Activated T-helper 2 cell treated with anti-CD3 and anti-CD28 coated beads, Interferon-gamma antibody, Interleukin-2, Interleukin-4, amounts not matched to agents 10 μg/mL and 5 μg/mL and 100 μg/mL, durations not matched to agents 14 hours and 24 hours and 36 hours (primary cell): ENCODE measurements at regions not wholly inside any gene's neighbourhood (a gene's known extent, or its start where the extent isn't known, plus 50 kb on each side); places are given as distances from the start of the nearest gene placed in this dataset.

Source experiments
- DNase-seq: peaks from one replicate; pipeline ENCODE4 v3.0.0; 2021; ENCODE audit warnings: low spot score
- H3K27ac Mint-ChIP-seq: one replicate; pipeline ENCODE4 v1.8.0; 2021; ENCODE audit warnings: mixed read lengths
- H3K27me3 Mint-ChIP-seq: one replicate; pipeline ENCODE4 v1.8.0; 2021; ENCODE audit warnings: low read depth, mixed read lengths
- H3K36me3 Mint-ChIP-seq: one replicate; pipeline ENCODE4 v1.8.0; 2021; ENCODE audit warnings: low read depth, mixed read lengths
- H3K4me1 Mint-ChIP-seq: one replicate; pipeline ENCODE4 v1.8.0; 2021; ENCODE audit warnings: low read depth, mixed read lengths
- H3K4me3 Mint-ChIP-seq: one replicate; pipeline ENCODE4 v1.8.0; 2021; ENCODE audit warnings: low read depth, mild to moderate bottlenecking, moderate library complexity, mixed read lengths
- H3K9me3 Mint-ChIP-seq: one replicate; pipeline ENCODE4 v1.8.0; 2021; ENCODE audit warnings: mixed read lengths
- intact Hi-C: fragments of 100-400 bp; cut with micrococcal nuclease; formaldehyde crosslinking; loops from one replicate; pipeline ENCODE4 v1.15.1; 2023

DNA sequence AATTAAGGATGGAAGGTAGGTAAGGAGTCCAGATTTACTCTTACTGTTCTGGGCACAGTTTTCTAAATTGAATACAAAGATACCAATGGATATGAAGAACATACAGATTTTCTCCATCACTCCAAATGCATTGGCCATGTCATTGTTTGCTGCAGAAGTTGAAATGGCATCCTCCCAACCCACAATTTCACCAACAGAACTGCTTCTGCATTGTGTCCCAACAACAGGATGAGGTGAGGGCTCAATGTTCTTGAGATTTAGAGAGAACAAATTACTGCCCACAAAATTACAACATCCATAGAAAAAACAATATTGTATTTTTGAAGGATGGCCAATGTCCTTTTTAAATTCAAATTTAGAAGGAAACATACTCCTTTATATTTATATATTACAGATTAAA lies 88.9 kb downstream of the NUDT12 start:
- Mint-ChIP-seq H3K9me3 (no peaks in the 10 kb centered on the region), H3K27ac (no peak overlapping the region), H3K4me1 (no peaks in the 10 kb centered on the region), H3K27me3 (peaks cover 15% of the 10 kb centered on the region), H3K4me3 (no peak overlapping the region), H3K36me3 (no peaks in the 10 kb centered on the region)
- intact Hi-C loops: no loop called here
- DNase-seq: no peak

DNA sequence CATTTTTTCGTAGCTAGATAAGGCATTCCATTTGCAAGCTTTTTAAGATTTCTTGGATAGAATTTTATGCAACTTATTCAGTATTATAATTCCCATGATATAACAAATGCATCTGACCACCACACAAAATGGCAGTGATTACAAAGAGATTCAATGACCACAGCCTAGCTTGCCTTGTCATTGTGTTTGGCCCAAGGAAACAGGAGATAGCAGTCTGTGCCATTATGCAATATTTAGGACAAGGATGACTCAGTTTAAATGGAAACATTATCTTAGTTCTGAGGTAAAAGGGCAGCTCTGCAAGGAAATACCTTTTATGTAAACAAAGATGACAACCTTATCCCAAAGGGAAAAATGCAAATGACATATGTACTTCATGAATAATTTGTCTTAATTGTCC lies 89.8 kb downstream of the NUDT12 start:
- peaks cover 16% of the 10 kb centered on the region for H3K27me3 Mint-ChIP-seq
- H3K4me1 Mint-ChIP-seq: no peaks in the 10 kb centered on the region
- H3K4me3 Mint-ChIP-seq: no peak overlapping the region
- DNase-seq: no peak
- no peaks in the 10 kb centered on the region for H3K36me3 Mint-ChIP-seq
- H3K9me3 Mint-ChIP-seq: no peaks in the 10 kb centered on the region
- H3K27ac Mint-ChIP-seq: no peak overlapping the region
- intact Hi-C loops: no loop called here

DNA sequence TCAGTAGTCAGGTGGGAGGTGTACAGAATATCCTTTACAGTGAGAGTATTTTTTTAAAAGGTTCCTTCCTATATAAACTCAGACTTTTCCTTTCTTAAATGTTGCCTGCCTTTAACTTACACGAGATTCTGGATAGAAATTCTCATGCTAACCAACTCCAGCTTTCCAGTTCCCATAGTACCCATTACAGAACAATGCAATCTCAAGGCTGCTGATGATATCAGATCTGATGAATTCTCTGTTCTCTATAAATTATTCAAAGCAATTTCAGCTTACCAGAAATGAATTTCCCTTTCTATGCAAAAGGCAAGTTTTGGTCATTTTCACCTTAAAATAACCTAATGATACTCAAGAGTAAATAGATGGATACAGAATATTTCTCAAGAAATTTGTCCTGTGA lies 90.3 kb downstream of the NUDT12 start:
- Mint-ChIP-seq H3K4me1 (no peaks in the 10 kb centered on the region), H3K36me3 (no peaks in the 10 kb centered on the region), H3K9me3 (no peaks in the 10 kb centered on the region), H3K4me3 (no peak overlapping the region), H3K27ac (no peak overlapping the region), H3K27me3 (peaks cover 16% of the 10 kb centered on the region)
- intact Hi-C loops: no loop called here
- no peak for DNase-seq

DNA sequence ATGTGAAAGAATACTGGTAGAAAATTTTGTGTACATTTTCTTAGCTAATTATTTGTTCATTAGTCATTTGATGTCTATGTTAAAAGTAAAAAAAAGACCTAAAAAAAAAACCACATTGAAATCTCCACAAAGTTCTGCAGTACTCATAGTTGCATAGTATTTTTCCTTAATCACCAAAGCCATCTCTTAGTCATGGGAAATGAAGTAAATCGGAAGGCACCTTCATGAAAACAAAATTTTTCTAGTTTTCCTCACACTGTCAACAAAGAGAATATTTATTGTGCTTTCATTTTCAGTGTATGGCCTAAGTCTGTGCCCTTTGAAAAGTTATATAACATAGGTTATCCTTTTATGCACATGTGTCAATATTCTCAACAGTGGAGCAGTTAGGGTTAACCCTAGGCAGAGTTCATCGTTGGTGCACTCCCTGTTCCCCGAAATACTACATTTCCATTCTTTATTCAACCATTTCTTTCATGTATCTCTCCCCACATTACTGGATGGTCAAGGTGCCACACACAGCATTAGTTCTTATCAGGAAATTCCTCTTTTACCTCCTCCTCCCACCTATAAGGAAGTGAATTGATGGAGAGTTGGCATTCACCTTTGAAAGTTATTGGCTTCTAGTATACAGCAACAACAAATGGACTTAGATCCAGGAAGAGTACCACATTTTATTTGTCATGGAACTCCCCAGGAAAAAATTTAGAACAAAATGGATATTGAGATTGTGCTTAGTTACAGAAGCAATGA lies 93.1 kb downstream of the NUDT12 start:
- Mint-ChIP-seq H3K4me1 (no peaks in the 10 kb centered on the region), H3K9me3 (no peaks in the 10 kb centered on the region), H3K27me3 (peaks cover 11% of the 10 kb centered on the region), H3K36me3 (no peaks in the 10 kb centered on the region), H3K4me3 (no peak overlapping the region), H3K27ac (no peak overlapping the region)
- no peak for DNase-seq
- intact Hi-C loops: no loop called here

DNA sequence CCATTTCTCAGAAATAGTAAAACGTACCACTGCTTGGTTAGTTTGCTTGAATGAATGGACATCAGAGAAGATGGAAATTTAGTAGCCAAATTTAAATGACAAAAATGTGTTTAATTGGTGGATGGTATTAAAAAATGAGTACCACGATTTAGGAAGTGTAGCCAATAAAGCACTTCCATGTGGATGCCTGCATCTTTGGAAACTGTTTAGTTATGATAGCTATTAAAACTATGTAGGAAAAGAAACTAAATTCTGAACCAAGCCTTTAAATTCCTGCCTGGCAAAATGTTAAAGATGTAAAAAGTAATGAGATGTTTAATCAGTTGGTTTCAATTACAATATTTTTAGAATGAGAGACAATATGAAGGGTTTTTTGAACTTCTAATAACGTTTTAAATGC lies 94.8 kb downstream of the NUDT12 start:
- intact Hi-C loops: no loop called here
- H3K4me3 Mint-ChIP-seq: no peak overlapping the region
- H3K36me3 Mint-ChIP-seq: no peaks in the 10 kb centered on the region
- H3K27ac Mint-ChIP-seq: no peak overlapping the region
- DNase-seq: no peak
- H3K27me3 Mint-ChIP-seq: peaks cover 9% of the 10 kb centered on the region
- H3K9me3 Mint-ChIP-seq: no peaks in the 10 kb centered on the region
- no peaks in the 10 kb centered on the region for H3K4me1 Mint-ChIP-seq

DNA sequence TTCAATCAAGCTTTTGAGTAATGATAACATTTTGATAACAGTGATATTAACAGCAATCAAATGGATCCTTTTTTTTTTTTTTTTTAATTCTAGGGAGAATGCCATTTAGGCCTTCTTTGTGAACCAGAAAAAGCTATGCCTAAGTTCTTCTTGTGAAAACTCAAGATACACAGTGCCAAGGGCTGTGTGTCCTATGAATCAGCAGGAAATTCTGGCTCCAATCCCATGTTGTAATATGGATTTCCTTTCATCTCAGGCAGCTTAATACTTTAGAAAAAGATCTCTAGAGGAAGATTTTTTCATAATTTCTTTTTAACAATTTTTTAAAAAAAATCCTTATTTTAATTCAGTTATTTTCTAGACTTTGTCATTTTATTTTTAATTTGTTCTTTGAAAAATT lies 96.1 kb downstream of the NUDT12 start:
- H3K4me1 Mint-ChIP-seq: no peaks in the 10 kb centered on the region
- no peaks in the 10 kb centered on the region for H3K9me3 Mint-ChIP-seq
- H3K27me3 Mint-ChIP-seq: peaks cover 7% of the 10 kb centered on the region
- H3K27ac Mint-ChIP-seq: no peak overlapping the region
- no peak overlapping the region for H3K4me3 Mint-ChIP-seq
- intact Hi-C loops: no loop called here
- DNase-seq: no peak
- no peaks in the 10 kb centered on the region for H3K36me3 Mint-ChIP-seq

DNA sequence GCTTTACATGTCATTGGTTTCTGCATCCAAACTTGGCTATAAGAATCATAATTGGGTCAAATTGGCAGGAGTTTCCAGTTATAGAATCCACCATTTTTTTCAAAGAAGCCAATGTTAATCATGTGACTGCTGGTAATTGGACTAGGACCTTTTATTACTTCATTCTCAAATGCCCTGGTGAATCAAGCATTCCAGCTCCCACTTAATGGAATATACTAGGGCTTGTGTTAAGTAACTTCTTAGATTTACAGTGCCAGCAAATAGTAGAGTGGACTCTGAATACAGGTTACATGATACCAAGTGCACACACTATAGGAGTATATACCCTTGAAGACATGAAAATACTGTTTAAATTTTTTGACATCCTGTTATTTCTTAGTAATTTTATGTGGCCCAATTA lies 96.7 kb downstream of the NUDT12 start:
- H3K4me3 Mint-ChIP-seq: no peak overlapping the region
- no peak overlapping the region for H3K27ac Mint-ChIP-seq
- intact Hi-C loops: no loop called here
- H3K36me3 Mint-ChIP-seq: no peaks in the 10 kb centered on the region
- no peak for DNase-seq
- H3K4me1 Mint-ChIP-seq: no peaks in the 10 kb centered on the region
- H3K9me3 Mint-ChIP-seq: no peaks in the 10 kb centered on the region
- H3K27me3 Mint-ChIP-seq: peaks cover 3% of the 10 kb centered on the region

DNA sequence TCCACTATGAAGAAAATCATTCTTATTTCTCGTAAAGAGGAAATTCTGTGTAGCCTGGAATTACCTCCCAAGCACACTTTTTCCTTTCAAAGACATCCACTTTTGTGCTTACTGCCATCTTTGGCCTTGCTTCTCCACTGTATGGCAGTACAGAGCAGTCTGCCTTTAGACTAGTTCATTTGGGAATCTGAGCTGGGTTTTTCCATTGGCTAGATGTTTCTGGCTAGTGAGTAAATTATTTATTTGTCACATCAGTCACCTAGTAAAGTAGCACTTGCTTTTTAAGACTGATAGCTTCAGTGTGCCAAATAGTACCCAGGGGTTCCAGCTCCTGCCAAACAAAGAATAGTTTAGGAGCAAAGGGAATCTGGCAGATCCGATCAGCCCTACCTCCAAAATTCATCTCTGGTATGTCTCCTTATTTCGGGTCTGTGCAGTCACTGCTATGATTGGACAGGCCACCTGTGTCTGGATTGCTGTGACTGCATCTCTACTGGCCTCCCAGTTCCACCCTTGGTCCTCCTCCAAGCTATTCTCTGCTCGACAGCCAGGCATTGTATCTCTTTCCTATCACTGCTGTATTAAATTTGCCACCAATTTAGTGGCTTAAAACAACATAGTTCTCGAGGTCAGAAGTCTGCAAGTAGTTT lies 97.6 kb downstream of the NUDT12 start:
- intact Hi-C loops: no loop called here
- Mint-ChIP-seq H3K9me3 (no peaks in the 10 kb centered on the region), H3K27ac (no peak overlapping the region), H3K4me1 (no peaks in the 10 kb centered on the region), H3K27me3 (peaks cover 3% of the 10 kb centered on the region), H3K36me3 (no peaks in the 10 kb centered on the region), H3K4me3 (no peak overlapping the region)
- DNase-seq: no peak

DNA sequence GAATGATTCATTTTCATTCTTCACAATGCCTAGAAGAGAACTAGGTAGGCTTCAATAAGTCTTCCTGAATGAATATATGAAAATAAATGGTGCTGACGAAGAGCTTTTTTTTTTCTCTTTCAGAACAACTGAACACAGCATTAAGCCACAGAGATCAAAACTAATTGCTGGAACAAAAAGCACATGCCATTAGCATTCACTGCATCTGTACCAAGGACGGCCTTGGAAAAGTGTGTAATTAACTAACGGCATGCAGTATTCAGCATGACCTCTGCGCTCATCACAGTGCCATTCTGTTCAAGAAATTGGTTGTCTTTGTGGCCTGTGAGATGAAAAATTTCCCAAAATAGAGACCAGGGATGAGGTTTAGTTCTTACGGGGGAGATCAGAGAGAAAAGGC lies 99.3 kb downstream of the NUDT12 start:
- Mint-ChIP-seq H3K9me3 (no peaks in the 10 kb centered on the region), H3K27ac (no peak overlapping the region), H3K4me3 (no peak overlapping the region), H3K4me1 (no peaks in the 10 kb centered on the region), H3K27me3 (no peaks in the 10 kb centered on the region), H3K36me3 (no peaks in the 10 kb centered on the region)
- DNase-seq: no peak
- intact Hi-C loops: no loop called here

DNA sequence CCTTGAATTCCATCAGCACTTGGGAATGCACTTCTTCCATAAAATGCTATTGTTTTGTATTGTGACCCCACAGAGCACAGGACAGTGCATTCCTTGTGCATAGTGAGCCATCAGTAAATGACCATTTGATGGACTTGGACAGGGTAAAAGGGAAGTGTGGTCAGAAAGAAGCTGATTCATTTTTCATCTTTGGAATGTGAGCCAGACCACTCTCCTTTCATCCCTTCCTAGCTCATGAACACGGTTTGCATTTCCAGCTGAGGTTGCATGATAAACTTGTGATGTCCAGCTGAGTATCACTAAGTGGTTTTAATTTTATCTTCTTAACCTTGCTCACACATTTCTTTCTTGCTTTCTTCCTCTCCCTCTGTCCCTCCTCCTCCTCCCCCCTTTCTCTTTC lies 101.3 kb downstream of the NUDT12 start:
- no peaks in the 10 kb centered on the region for H3K9me3 Mint-ChIP-seq
- no peak overlapping the region for H3K27ac Mint-ChIP-seq
- no peak overlapping the region for H3K4me3 Mint-ChIP-seq
- intact Hi-C loops: no loop called here
- no peaks in the 10 kb centered on the region for H3K4me1 Mint-ChIP-seq
- H3K27me3 Mint-ChIP-seq: no peaks in the 10 kb centered on the region
- no peaks in the 10 kb centered on the region for H3K36me3 Mint-ChIP-seq
- DNase-seq: no peak

DNA sequence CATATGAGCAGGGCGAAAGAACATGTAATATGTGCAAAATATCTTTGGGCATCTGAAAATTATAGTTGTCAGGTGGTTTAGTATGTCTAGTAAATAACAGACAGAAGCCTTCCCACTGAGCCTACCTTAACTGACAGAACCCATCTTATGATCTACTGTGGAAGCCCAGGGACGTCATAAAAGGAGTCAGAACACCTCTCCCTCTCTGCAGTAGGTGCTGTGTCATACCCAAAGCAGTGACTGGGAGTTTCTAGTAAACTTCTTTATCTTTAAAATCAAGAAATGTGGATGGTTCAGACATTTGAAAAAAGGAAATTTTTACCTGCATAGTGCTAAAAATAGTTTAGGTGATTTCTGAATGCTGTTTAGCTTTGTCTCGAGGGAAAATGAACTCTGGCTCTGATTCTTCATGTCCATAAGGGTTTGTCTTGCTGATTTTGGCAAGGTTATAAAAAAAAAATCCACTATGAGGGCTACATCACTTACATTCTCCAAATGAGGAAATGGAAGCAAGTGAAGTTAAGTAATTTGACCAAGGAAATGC lies 104.0 kb downstream of the NUDT12 start:
- intact Hi-C loops: no loop called here
- H3K27ac Mint-ChIP-seq: no peak overlapping the region
- H3K4me3 Mint-ChIP-seq: no peak overlapping the region
- no peaks in the 10 kb centered on the region for H3K4me1 Mint-ChIP-seq
- no peak for DNase-seq
- H3K36me3 Mint-ChIP-seq: no peaks in the 10 kb centered on the region
- H3K9me3 Mint-ChIP-seq: no peaks in the 10 kb centered on the region
- H3K27me3 Mint-ChIP-seq: no peaks in the 10 kb centered on the region

DNA sequence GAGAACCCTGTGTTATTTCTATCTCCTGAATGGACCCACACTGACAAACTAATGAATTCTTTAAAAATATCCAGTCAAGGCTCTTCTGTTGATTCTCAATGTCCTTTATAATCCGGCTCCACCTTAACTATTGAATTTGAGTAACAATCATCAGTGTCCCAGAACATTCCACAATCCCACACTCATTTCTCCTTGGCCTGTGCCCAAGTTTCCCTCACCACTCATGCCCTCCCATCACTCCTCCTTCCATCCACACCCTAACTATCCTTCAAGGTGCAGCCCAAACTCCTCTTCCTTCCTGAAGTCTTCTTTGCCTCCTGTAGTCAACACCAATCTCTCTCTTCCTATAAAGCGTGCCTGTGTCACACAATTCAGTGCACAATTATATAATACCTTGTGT lies 106.1 kb downstream of the NUDT12 start:
- intact Hi-C loops: no loop called here
- no peaks in the 10 kb centered on the region for H3K27me3 Mint-ChIP-seq
- H3K4me3 Mint-ChIP-seq: no peak overlapping the region
- no peaks in the 10 kb centered on the region for H3K9me3 Mint-ChIP-seq
- H3K27ac Mint-ChIP-seq: no peak overlapping the region
- no peak for DNase-seq
- no peaks in the 10 kb centered on the region for H3K4me1 Mint-ChIP-seq
- H3K36me3 Mint-ChIP-seq: no peaks in the 10 kb centered on the region

DNA sequence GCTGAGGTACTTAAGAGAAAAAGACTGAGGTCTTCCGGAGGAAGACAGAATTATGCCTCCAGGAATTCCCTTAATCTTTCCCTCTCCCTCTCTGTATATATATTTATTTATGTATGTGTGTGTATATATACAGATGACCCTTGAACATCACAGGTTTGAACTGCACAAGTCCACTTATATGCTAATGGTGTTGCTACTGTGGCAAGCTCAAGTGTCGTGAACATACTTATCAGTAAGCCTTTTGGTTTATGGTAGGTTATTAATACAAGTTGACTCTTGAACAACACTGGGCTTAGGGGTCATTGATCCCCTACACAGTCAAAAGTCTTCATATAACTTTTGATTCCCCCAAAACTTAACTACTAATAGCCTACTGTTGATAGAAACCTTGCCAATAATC lies 106.8 kb downstream of the NUDT12 start:
- Mint-ChIP-seq H3K4me1 (no peaks in the 10 kb centered on the region), H3K9me3 (no peaks in the 10 kb centered on the region), H3K4me3 (no peak overlapping the region), H3K27ac (no peak overlapping the region), H3K36me3 (no peaks in the 10 kb centered on the region), H3K27me3 (peaks cover 2% of the 10 kb centered on the region)
- intact Hi-C loops: no loop called here
- no peak for DNase-seq
